Gastroesophageal sphincter (tissue), 4 donors: ENCODE measurements at regions not wholly inside any gene's neighbourhood (a gene's known extent, or its start where the extent isn't known, plus 50 kb on each side); places are given as distances from the start of the nearest gene placed in this dataset.

Experiments
- ATAC-seq: fragments of 150-250 bp; one replicate; pipeline ENCODE4 v1.9.1; 2016; ENCODE audit warnings: mild to moderate bottlenecking, moderate library complexity
- H3K27ac ChIP-seq, 4 donors: fragments of 200-600 bp; sonication (generic) in 3 of 4; 1 replicate in 3 of 4; 2 replicates in 1 of 4; pipeline ENCODE4 v1.5.1; 2016 to 2019
- H3K27me3 ChIP-seq: fragments of 200-600 bp; sonication (generic); one replicate; pipeline ENCODE4 v1.5.1; 2019
- H3K36me3 ChIP-seq, 2 donors: fragments of 200-600 bp; sonication (generic); one replicate each; pipeline ENCODE4 v1.5.1; 2019; ENCODE audit warnings: control low read depth in 1 of 2
- H3K4me1 ChIP-seq, 3 donors: fragments of 200-600 bp; sonication (generic); 1 replicate in 2 of 3; 2 replicates in 1 of 3; pipeline ENCODE4 v1.5.1; 2016 to 2019; ENCODE audit warnings: control low read depth in 2 of 3
- H3K4me3 ChIP-seq, 2 donors: fragments of 200-600 bp; sonication (generic); one replicate each; pipeline ENCODE4 v1.5.1; 2019; ENCODE audit warnings: mild to moderate bottlenecking in 1 of 2, moderate library complexity in 1 of 2
- H3K9me3 ChIP-seq, 3 donors: fragments of 200-600 bp; sonication (generic); one replicate each; pipeline ENCODE4 v1.5.1; 2017 to 2019; ENCODE audit warnings: control low read depth in 2 of 3
- CTCF ChIP-seq, 4 experiments: fragments of 200-600 bp in 2 of 4; fragments of 450-650 bp in 2 of 4; sonication (generic) in 1 of 4; IDR thresholded peaks; one replicate each; pipeline ENCODE4 v1.5.1; 2017 to 2019; ENCODE audit warnings: antibody characterized with exemption in 4 of 4, mild to moderate bottlenecking in 2 of 4, moderate library complexity in 2 of 4
- EP300 ChIP-seq: sonication (generic); formaldehyde crosslinking; IDR thresholded peaks from one replicate; pipeline ENCODE4 v1.6.1; 2017; ENCODE audit warnings: antibody characterized with exemption, mild to moderate bottlenecking
- POLR2A ChIP-seq, 2 donors: fragments of 450-650 bp; IDR thresholded peaks; one replicate each; pipeline ENCODE4 v1.6.1; 2017; ENCODE audit warnings: antibody characterized with exemption in 2 of 2, mild to moderate bottlenecking in 2 of 2, moderate library complexity in 1 of 2
- POLR2AphosphoS5 ChIP-seq: sonication (generic); formaldehyde crosslinking; IDR thresholded peaks from one replicate; pipeline ENCODE4 v1.6.1; 2017; ENCODE audit warnings: antibody characterized with exemption
- WGBS, 2 donors: methylation state at CpG; one replicate each; pipeline ENCODE4 v1.1.5; 2018; ENCODE audit warnings: low coverage in 1 of 2; 5-methylcytosine and 5-hydroxymethylcytosine counted together
- small RNA-seq, 4 donors: library from RNA; depleted of rRNA; stranded (forward); fragments of <200 nt; gene quantifications; one replicate each; pipeline ENCODE3, GENCODE V24; 2016

GRCh38 chr6:65780691-65781090 is 73.7 kb upstream of the EYS start:
- WGBS, 2 donors = 86 to 87% methylated on average over 4 of the region's 4 CpGs
- Histone ChIP-seq H3K27me3 (no peaks in the 10 kb centered on the region), H3K36me3 (no peaks in the 10 kb centered on the region), H3K27ac (no peak overlapping the region), H3K4me1 (no peaks in the 10 kb centered on the region), H3K4me3 (no peak overlapping the region), H3K9me3 (no peaks in the 10 kb centered on the region)
- ATAC-seq = no peak
- TF ChIP-seq CTCF (IDR thresholded peaks at IDR 0.05) = no peak

- no peaks in the 10 kb centered on the region for H3K9me3 ChIP-seq
- no peaks in the 10 kb centered on the region for H3K36me3 ChIP-seq
- no peaks in the 10 kb centered on the region for H3K4me1 ChIP-seq
- 39 to 57% methylated on average over 2 of the region's 4 CpGs for WGBS, 2 donors
- no peak for TF ChIP-seq POLR2AphosphoS5
- no peak for TF ChIP-seq POLR2A (IDR thresholded peaks at IDR 0.05)
- TF ChIP-seq CTCF (IDR thresholded peaks at IDR 0.05) = no peak
- TF ChIP-seq EP300 = no peak
- H3K4me3 ChIP-seq = no peak overlapping the region
- no peaks in the 10 kb centered on the region for H3K27me3 ChIP-seq
- H3K27ac ChIP-seq = no peak overlapping the region
- ATAC-seq = no peak
Observed at GRCh38 chr6:65776332-65776731, 69.3 kb upstream of the EYS start.

- Histone ChIP-seq H3K36me3 (no peaks in the 10 kb centered on the region), H3K9me3 (no peaks in the 10 kb centered on the region), H3K27me3 (no peaks in the 10 kb centered on the region), H3K27ac (no peak overlapping the region), H3K4me1 (no peaks in the 10 kb centered on the region), H3K4me3 (no peak overlapping the region)
- no peak for ATAC-seq
- 94 to 100% methylated on average over 2 of the region's 3 CpGs for WGBS, 2 donors
- no peak for TF ChIP-seq POLR2A (IDR thresholded peaks at IDR 0.05)
- TF ChIP-seq CTCF (IDR thresholded peaks at IDR 0.05) = no peak
- TF ChIP-seq POLR2AphosphoS5 = no peak
- TF ChIP-seq EP300 = no peak
Observed at GRCh38 chr6:65771946-65772345, 64.9 kb upstream of the EYS start.

GRCh38 chr6:65761890-65762289 is 54.9 kb upstream of the EYS start:
- Histone ChIP-seq H3K27ac (no peak overlapping the region), H3K36me3 (no peaks in the 10 kb centered on the region), H3K27me3 (no peaks in the 10 kb centered on the region), H3K4me3 (no peak overlapping the region), H3K4me1 (no peaks in the 10 kb centered on the region), H3K9me3 (no peaks in the 10 kb centered on the region)
- WGBS, 2 donors = 62 to 70% methylated on average over 4 of the region's 4 CpGs
- ATAC-seq = no peak
- TF ChIP-seq EP300 = no peak

- Histone ChIP-seq H3K27ac (no peak overlapping the region), H3K4me3 (no peak overlapping the region), H3K4me1 (no peaks in the 10 kb centered on the region), H3K9me3 (no peaks in the 10 kb centered on the region), H3K36me3 (no peaks in the 10 kb centered on the region), H3K27me3 (no peaks in the 10 kb centered on the region)
- TF ChIP-seq EP300 = no peak
- TF ChIP-seq POLR2A (IDR thresholded peaks at IDR 0.05) = no peak
- WGBS, 2 donors = 83 to 90% methylated on average over 1 of the region's 1 CpG
- ATAC-seq = no peak
Observed at GRCh38 chr6:65760285-65760684, 53.3 kb upstream of the EYS start.

Small RNAs in the stretch of these regions (small RNA-seq; reads per million reads assigned to genes)
- gene RF00019 (0 reads per million in 4 donors), gene RF00571 (0 reads per million in 4 donors), gene RNA5SP208 (0.27 to 7.6 (median 0.82) reads per million in 4 donors), gene RNU6-280P (0 reads per million in 4 donors), gene RNU7-66P (0 reads per million in 4 donors)
